A673 (cell line): ENCODE measurements at regions not wholly inside any gene's neighbourhood (a gene's known extent, or its start where the extent isn't known, plus 50 kb on each side); places are given as distances from the start of the nearest gene placed in this dataset.

ENCODE experiments used
- BruUV-seq: library from RNA; stranded (reverse); fragments of 400-500 nt; replicated peaks from 2 replicates; lab custom pipeline; 2021; lab: Mats Ljungman, UMichigan
- CTCF ChIA-PET: fragments of 300-600 bp; sonication (Branson Sonifier 250); formaldehyde crosslinking; loops from one replicate; lab custom pipeline; 2022; ENCODE audit warnings: antibody characterized with exemption; lab: Charles Lee
- POLR2A ChIA-PET: fragments of 300-600 bp; sonication (Branson Sonifier 250); formaldehyde crosslinking; loops from one replicate; lab custom pipeline; 2022; ENCODE audit warnings: antibody characterized with exemption; ENCODE audit not compliant: low non-redundant PET; lab: Charles Lee
- DNase-seq: peaks from one replicate; pipeline ENCODE4 v3.0.0-alpha.2; 2015; ENCODE audit warnings: low spot score
- H3K27ac ChIP-seq: fragments of 200-600 bp; sonication (generic); 2 replicates; pipeline ENCODE4 v1.5.1; 2016; ENCODE audit warnings: mixed run types, low read depth, mild to moderate bottlenecking, mixed read lengths, antibody characterized with exemption, low read length; ENCODE audit not compliant: poor library complexity, severe bottlenecking
- H3K27me3 ChIP-seq: fragments of 200-600 bp; sonication (generic); replicated peaks from 2 replicates; pipeline ENCODE4 v1.6.1; 2017; ENCODE audit warnings: mixed run types, low read depth, mild to moderate bottlenecking, mixed read lengths, antibody characterized with exemption, low read length; ENCODE audit not compliant: insufficient read depth, poor library complexity
- H3K36me3 ChIP-seq: fragments of 200-600 bp; sonication (generic); 2 replicates; pipeline ENCODE4 v1.6.1; 2016; ENCODE audit warnings: mixed run types, mild to moderate bottlenecking, mixed read lengths, antibody characterized with exemption, low read length; ENCODE audit not compliant: insufficient read depth, poor library complexity, severe bottlenecking
- H3K4me1 ChIP-seq: fragments of 200-600 bp; sonication (generic); 2 replicates; pipeline ENCODE4 v1.6.1; 2017; ENCODE audit warnings: mixed run types, mild to moderate bottlenecking, mixed read lengths, antibody characterized with exemption, low read length; ENCODE audit not compliant: insufficient read depth, poor library complexity, severe bottlenecking
- H3K4me3 ChIP-seq: fragments of 200-600 bp; sonication (generic); 2 replicates; pipeline ENCODE4 v1.5.1; 2016; ENCODE audit warnings: low read depth, mixed run types, mild to moderate bottlenecking, mixed read lengths, low read length; ENCODE audit not compliant: poor library complexity, severe bottlenecking
- H3K9me3 ChIP-seq: fragments of 200-600 bp; sonication (generic); 2 replicates; pipeline ENCODE4 v1.6.1; 2016; ENCODE audit warnings: mixed run types, low read depth, mild to moderate bottlenecking, mixed read lengths, antibody characterized with exemption, low read length; ENCODE audit not compliant: poor library complexity, severe bottlenecking
- EZH2 ChIP-seq: fragments of 200-600 bp; sonication (generic); IDR thresholded peaks from 2 replicates; pipeline ENCODE4 v1.6.1; 2017; ENCODE audit warnings: borderline replicate concordance, low read depth, mild to moderate bottlenecking, mixed read lengths, antibody characterized with exemption, low read length; ENCODE audit not compliant: poor library complexity, severe bottlenecking
- intact Hi-C: fragments of 100-400 bp; cut with micrococcal nuclease; formaldehyde crosslinking; loops from one replicate; pipeline ENCODE4 v1.10.0; 2022; ENCODE audit not compliant: unreplicated experiment
- TF ChIP-seq, protein P1 (sequence below): fragments of 300-800, 200-600 bp; sonication (generic); conservative IDR thresholded peaks from 2 replicates; pipeline ENCODE4 v1.5.1; 2017; ENCODE audit warnings: low read depth, mild to moderate bottlenecking, antibody characterized with exemption, low read length, moderate library complexity, mixed read lengths

DNA sequence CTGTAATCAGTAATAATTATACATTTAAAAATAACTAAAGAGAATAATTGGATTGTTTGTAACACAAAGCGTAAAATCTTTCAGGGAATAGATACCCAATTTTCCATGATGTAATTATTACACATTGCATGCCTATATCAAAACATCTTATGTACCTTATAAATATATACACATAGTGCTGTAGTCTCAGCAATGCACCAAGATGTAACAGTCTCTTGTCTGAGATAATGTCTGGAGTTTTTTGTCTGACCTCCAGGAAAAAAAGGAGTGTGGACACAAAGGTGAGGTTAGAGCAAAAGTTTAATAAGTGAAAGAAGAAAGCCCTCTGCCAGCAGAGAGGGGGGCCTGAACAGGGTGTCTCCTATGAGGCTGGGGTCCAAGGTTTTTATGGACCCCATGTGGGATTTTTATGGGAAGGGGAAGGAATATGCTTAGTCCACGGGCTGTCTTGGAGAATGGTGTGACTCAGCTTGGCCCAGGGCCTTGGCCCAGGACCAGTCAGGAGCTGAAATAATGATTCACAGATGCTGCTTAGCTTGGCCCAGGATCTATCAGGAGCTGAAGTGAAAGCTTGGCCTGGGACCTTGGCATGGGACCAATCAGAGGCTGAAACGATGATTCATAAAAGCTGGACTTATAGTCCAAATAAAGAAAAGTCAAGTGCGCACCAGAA lies 545.0 kb downstream of the ZPLD1 start:
- Histone ChIP-seq H3K4me1 (peaks cover 6% of the 10 kb centered on the region), H3K27ac (no peak overlapping the region), H3K4me3 (no peak overlapping the region), H3K36me3 (no peaks in the 10 kb centered on the region), H3K27me3 (no peaks in the 10 kb centered on the region), H3K9me3 (no peaks in the 10 kb centered on the region)
- ChIA-PET CTCF (no interaction called here), POLR2A (no interaction called here)
- BruUV-seq = no TSS peak
- intact Hi-C loops = no loop called here
- no peak for DNase-seq
- no peak for TF ChIP-seq EZH2
- TF ChIP-seq, protein P1, sequence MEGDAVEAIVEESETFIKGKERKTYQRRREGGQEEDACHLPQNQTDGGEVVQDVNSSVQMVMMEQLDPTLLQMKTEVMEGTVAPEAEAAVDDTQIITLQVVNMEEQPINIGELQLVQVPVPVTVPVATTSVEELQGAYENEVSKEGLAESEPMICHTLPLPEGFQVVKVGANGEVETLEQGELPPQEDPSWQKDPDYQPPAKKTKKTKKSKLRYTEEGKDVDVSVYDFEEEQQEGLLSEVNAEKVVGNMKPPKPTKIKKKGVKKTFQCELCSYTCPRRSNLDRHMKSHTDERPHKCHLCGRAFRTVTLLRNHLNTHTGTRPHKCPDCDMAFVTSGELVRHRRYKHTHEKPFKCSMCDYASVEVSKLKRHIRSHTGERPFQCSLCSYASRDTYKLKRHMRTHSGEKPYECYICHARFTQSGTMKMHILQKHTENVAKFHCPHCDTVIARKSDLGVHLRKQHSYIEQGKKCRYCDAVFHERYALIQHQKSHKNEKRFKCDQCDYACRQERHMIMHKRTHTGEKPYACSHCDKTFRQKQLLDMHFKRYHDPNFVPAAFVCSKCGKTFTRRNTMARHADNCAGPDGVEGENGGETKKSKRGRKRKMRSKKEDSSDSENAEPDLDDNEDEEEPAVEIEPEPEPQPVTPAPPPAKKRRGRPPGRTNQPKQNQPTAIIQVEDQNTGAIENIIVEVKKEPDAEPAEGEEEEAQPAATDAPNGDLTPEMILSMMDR = no peak

DNA sequence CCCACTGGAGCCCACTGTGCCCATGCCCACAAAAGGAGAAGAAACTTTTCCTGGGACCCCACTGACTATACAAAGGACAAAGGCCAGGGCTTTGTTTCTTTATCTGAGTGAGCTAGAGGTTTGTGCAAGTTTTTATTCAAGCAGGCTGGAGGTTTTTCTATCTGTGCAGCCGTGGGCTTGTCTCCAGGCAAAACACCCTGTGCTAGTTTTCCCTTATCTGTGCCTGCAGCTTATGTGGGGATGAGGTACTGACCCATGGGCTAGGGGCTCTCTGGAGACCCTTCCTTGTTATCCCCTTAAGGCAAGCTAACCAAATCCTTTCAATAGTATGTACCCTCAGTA lies 545.5 kb downstream of the ZPLD1 start:
- no peaks in the 10 kb centered on the region for H3K27me3 ChIP-seq
- ChIA-PET POLR2A (no interaction called here), CTCF (no interaction called here)
- no TSS peak for BruUV-seq
- intact Hi-C loops = no loop called here
- peaks cover 6% of the 10 kb centered on the region for H3K4me1 ChIP-seq
- H3K9me3 ChIP-seq = no peaks in the 10 kb centered on the region
- no peak overlapping the region for H3K4me3 ChIP-seq
- no peak overlapping the region for H3K27ac ChIP-seq
- H3K36me3 ChIP-seq = no peaks in the 10 kb centered on the region
- TF ChIP-seq, protein P1 = no peak
- no peak for TF ChIP-seq EZH2
- DNase-seq = no peak

DNA sequence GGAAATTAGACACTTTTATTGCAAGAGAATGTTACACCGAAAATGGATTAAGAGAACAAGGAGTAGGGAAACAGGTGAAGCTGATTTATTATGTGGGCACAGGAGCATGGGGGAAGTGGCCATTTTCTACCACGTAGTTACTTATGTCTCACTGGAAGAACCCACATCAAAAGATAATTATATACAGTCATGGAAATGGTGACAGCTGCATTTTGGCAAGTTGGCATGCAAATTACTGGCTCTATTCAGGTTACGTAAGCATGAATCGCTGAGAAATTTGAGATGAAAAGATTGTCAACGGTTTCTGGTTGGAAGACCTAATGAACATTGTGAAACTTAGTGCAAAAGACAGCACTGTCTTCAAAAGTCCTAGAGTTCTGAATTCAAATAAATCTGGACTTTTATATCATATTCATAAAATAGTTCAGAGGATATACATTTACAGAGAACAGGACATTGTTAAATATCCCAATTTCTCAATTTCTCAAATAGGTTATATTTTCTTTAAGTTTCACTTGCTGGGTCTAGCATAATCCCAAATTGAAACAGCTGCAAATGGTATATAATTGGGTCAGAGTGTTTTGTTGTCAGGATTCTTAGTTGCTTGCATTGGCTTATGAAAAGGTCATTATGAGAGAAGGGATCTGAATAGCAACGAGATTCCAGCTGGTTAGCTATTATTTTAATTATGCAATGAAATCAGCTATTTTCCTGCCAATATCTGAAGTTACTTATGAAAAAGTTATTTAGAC lies 567.8 kb downstream of the ZPLD1 start:
- Histone ChIP-seq H3K36me3 (no peaks in the 10 kb centered on the region), H3K4me1 (peaks cover 20% of the 10 kb centered on the region), H3K9me3 (no peaks in the 10 kb centered on the region), H3K27me3 (no peaks in the 10 kb centered on the region), H3K4me3 (no peak overlapping the region), H3K27ac (no peak overlapping the region)
- ChIA-PET CTCF (no interaction called here), POLR2A (no interaction called here)
- TF ChIP-seq, protein P1 = no peak
- TF ChIP-seq EZH2 = no peak
- no TSS peak for BruUV-seq
- DNase-seq = peak; percentile 75
- intact Hi-C loops = no loop called here
